Endothelial cell of umbilical vein (primary cell): ENCODE measurements at regions not wholly inside any gene's neighbourhood (a gene's known extent, or its start where the extent isn't known, plus 50 kb on each side); places are given as distances from the start of the nearest gene placed in this dataset.

Source experiments
- BruUV-seq: library from RNA; stranded (reverse); fragments of 400-500 nt; replicated peaks from 2 replicates; lab custom pipeline; 2021; lab: Mats Ljungman, UMichigan
- CTCF ChIA-PET: fragments of 300-600, 350-600 bp; sonication (Branson Sonifier 250); formaldehyde crosslinking; loops from one replicate; lab custom pipeline; 2021; ENCODE audit warnings: antibody characterized with exemption, inconsistent platforms; lab: Charles Lee
- POLR2A ChIA-PET: fragments of 300-600, 350-600 bp; sonication (Branson Sonifier 250); formaldehyde crosslinking; loops from one replicate; lab custom pipeline; 2021; ENCODE audit warnings: antibody characterized with exemption, inconsistent platforms; lab: Charles Lee
- DNase-seq: peaks from one replicate; pipeline ENCODE4 v3.0.0-alpha.2; 2011; ENCODE audit warnings: low read depth, low spot score
- FAIRE-seq: peaks from 2 replicates; lab custom pipeline; 2011; peaks lifted over from hg19 to GRCh38; lab: Jason Lieb, UNC
- H2AFZ ChIP-seq: 2 replicates; pipeline ENCODE4 v1.6.0; 2012; ENCODE audit warnings: low read depth, low read length, control low read depth, inconsistent platforms
- H3K27ac ChIP-seq: 2 replicates; pipeline ENCODE4 v1.5.1; 2011; ENCODE audit warnings: low read depth, mild to moderate bottlenecking, control low read depth, low read length, moderate library complexity; ENCODE audit not compliant: insufficient read depth
- H3K27me3 ChIP-seq, 2 experiments: 2 replicates each; pipeline versions ENCODE4 v1.6.0 to v1.6.1; 2011; ENCODE audit warnings: low read length in 2 of 2, mixed read lengths in 1 of 2; ENCODE audit not compliant: control insufficient read depth in 2 of 2, insufficient read depth in 2 of 2
- H3K36me3 ChIP-seq, 2 experiments: 2 replicates in 1 of 2; 3 replicates in 1 of 2; pipeline ENCODE4 v1.5.1; 2011; ENCODE audit warnings: low read length in 2 of 2, mild to moderate bottlenecking in 1 of 2, moderate library complexity in 1 of 2; ENCODE audit not compliant: control insufficient read depth in 2 of 2, insufficient read depth in 2 of 2; ENCODE audit errors: extremely low read depth in 1 of 2
- H3K4me1 ChIP-seq: 3 replicates; pipeline ENCODE4 v1.5.1; 2011; ENCODE audit warnings: mild to moderate bottlenecking, low read length; ENCODE audit not compliant: control insufficient read depth, insufficient read depth; ENCODE audit errors: extremely low read depth
- H3K4me2 ChIP-seq: 2 replicates; pipeline ENCODE4 v1.6.1; 2011; ENCODE audit warnings: low read length, control low read depth, mixed read lengths; ENCODE audit not compliant: insufficient read depth
- H3K4me3 ChIP-seq, 3 experiments: fragments of 200-600 bp in 1 of 3; sonication (generic), shearing (Covaris generic) in 1 of 3; replicated peaks in 1 of 3; 2 replicates each; pipeline ENCODE4 v1.5.1; 2011 to 2016; ENCODE audit warnings: control low read depth in 3 of 3, low read length in 3 of 3, mild to moderate bottlenecking in 2 of 3, inconsistent platforms in 1 of 3, low read depth in 1 of 3, moderate library complexity in 1 of 3; ENCODE audit not compliant: insufficient read depth in 1 of 3
- H3K79me2 ChIP-seq: 2 replicates; pipeline ENCODE4 v1.6.0; 2012; ENCODE audit warnings: low read length, inconsistent platforms; ENCODE audit not compliant: control insufficient read depth, insufficient read depth
- H3K9ac ChIP-seq: replicated peaks from 2 replicates; pipeline ENCODE3; 2011; ENCODE audit warnings: low read length, control low read depth; ENCODE audit not compliant: insufficient read depth; ENCODE audit errors: extremely low read depth
- H3K9me1 ChIP-seq: replicated peaks from 3 replicates; pipeline ENCODE4 v1.6.0; 2011; ENCODE audit warnings: mild to moderate bottlenecking, low read length; ENCODE audit not compliant: control insufficient read depth, insufficient read depth; ENCODE audit errors: extremely low read depth
- H3K9me3 ChIP-seq: replicated peaks from 2 replicates; pipeline ENCODE4 v1.5.1; 2012; ENCODE audit warnings: low read length, inconsistent platforms; ENCODE audit not compliant: control insufficient read depth, insufficient read depth
- H4K20me1 ChIP-seq: replicated peaks from 2 replicates; pipeline ENCODE3; 2011; ENCODE audit warnings: mild to moderate bottlenecking, low read length; ENCODE audit not compliant: control insufficient read depth, insufficient read depth; ENCODE audit errors: extremely low read depth
- FOS ChIP-seq: IDR thresholded peaks from 2 replicates; pipeline ENCODE4 v1.6.1; 2011; ENCODE audit warnings: mild to moderate bottlenecking, low read length, moderate library complexity, borderline replicate concordance; ENCODE audit not compliant: insufficient read depth
- JUN ChIP-seq: IDR thresholded peaks from 2 replicates; pipeline ENCODE4 v1.6.1; 2011; ENCODE audit warnings: borderline replicate concordance, low read depth; ENCODE audit not compliant: insufficient read length, insufficient read depth
- MYC ChIP-seq: IDR thresholded peaks from one replicate; pipeline ENCODE4 v1.6.1; 2011; ENCODE audit warnings: mild to moderate bottlenecking, low read depth, low read length
- POLR2A ChIP-seq: IDR thresholded peaks from 2 replicates; pipeline ENCODE4 v1.6.1; 2012; ENCODE audit warnings: low read depth, mild to moderate bottlenecking, control low read depth, low read length
- dilution Hi-C: fragments of 300-500 bp; cut with MboI; formaldehyde crosslinking; loops from one replicate; pipeline ENCODE4 v1.15.0; 2019; ENCODE audit warnings: low sequenced_read_pairs; ENCODE audit not compliant: extremely low pct_ligation_motif_present
- intact Hi-C: fragments of 100-400 bp; cut with micrococcal nuclease; formaldehyde crosslinking; loops from one replicate; pipeline ENCODE4 v1.10.0; 2022
- TF ChIP-seq, protein P1 (sequence below), 2 donors: IDR thresholded peaks; 1 replicate in 1 of 2; 2 replicates in 1 of 2; pipeline ENCODE4 v1.5.1; 2011; ENCODE audit warnings: low read length in 2 of 2, mild to moderate bottlenecking in 2 of 2, moderate library complexity in 2 of 2, control low read depth in 1 of 2, inconsistent platforms in 1 of 2, low read depth in 1 of 2; ENCODE audit not compliant: insufficient read depth in 1 of 2; ENCODE audit errors: extremely low read depth in 1 of 2

DNA sequence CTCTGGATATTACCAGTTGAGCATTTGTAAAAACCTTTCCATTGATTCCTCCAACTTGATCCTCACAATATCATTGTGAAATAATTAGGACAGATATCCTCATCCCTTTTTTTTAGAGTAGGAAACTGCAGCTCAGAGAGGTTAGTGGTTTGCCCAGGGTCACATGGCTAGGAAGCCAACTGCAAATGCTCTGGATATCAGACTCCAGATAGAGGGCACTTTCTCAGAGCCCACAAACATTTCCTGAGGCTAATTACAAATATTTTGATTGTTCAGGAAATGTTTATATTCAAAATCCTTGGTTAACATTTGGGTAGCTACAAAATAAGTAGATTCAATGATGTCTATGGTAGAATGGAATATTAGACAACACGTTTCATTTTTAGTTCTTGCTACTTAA is 154.8 kb upstream of the DPYD start:
- H3K27ac ChIP-seq = no peak overlapping the region

GRCh38 chr1:98073823-98074222 is 153.0 kb upstream of the DPYD start:
- dilution Hi-C loops = no loop called here
- DNase-seq = no peak
- no peak for FAIRE-seq
- TF ChIP-seq, protein P1, sequence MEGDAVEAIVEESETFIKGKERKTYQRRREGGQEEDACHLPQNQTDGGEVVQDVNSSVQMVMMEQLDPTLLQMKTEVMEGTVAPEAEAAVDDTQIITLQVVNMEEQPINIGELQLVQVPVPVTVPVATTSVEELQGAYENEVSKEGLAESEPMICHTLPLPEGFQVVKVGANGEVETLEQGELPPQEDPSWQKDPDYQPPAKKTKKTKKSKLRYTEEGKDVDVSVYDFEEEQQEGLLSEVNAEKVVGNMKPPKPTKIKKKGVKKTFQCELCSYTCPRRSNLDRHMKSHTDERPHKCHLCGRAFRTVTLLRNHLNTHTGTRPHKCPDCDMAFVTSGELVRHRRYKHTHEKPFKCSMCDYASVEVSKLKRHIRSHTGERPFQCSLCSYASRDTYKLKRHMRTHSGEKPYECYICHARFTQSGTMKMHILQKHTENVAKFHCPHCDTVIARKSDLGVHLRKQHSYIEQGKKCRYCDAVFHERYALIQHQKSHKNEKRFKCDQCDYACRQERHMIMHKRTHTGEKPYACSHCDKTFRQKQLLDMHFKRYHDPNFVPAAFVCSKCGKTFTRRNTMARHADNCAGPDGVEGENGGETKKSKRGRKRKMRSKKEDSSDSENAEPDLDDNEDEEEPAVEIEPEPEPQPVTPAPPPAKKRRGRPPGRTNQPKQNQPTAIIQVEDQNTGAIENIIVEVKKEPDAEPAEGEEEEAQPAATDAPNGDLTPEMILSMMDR (IDR thresholded peaks at IDR 0.05; ENCODE audit: extremely low read depth in 1 of 2, insufficient read depth in 1 of 2, low read depth in 1 of 2, low read length in 2 of 2) = no peak
- TF ChIP-seq MYC = no peak
- no peak for TF ChIP-seq FOS
- H3K9ac ChIP-seq = no peak overlapping the region
- no peak overlapping the region for H3K4me3 ChIP-seq
- ChIA-PET POLR2A (no interaction called here), CTCF (interaction anchor here (0.8 to 1.4 kb wide), 2 partner anchors 8 to 343 kb away, joined by 3 to 4 read pairs; no protein-coding TSS in a partner anchor)
- H3K79me2 ChIP-seq = no peaks in the 10 kb centered on the region
- H3K36me3 ChIP-seq = no peaks in the 10 kb centered on the region
- intact Hi-C loops = no loop called here
- no peaks in the 10 kb centered on the region for H4K20me1 ChIP-seq
- H3K27me3 ChIP-seq = no peaks in the 10 kb centered on the region
- no peak overlapping the region for H3K27ac ChIP-seq
- no peaks in the 10 kb centered on the region for H3K9me3 ChIP-seq
- no TSS peak for BruUV-seq
- peaks cover 7% of the 10 kb centered on the region for H3K4me1 ChIP-seq
- no peak overlapping the region for H3K4me2 ChIP-seq
- no peaks in the 10 kb centered on the region for H3K9me1 ChIP-seq
- H2AFZ ChIP-seq = no peak overlapping the region

More for the DNA sequence above, 154.8 kb upstream of the DPYD start:
- BruUV-seq = no TSS peak
- Histone ChIP-seq H3K9me3 (no peaks in the 10 kb centered on the region), H2AFZ (no peak overlapping the region), H3K4me1 (peaks cover 11% of the 10 kb centered on the region), H3K36me3 (no peaks in the 10 kb centered on the region), H3K9ac (no peak overlapping the region), H3K4me3 (no peak overlapping the region), H3K9me1 (no peaks in the 10 kb centered on the region), H3K79me2 (no peaks in the 10 kb centered on the region), H3K27me3 (no peaks in the 10 kb centered on the region), H3K4me2 (no peak overlapping the region), H4K20me1 (no peaks in the 10 kb centered on the region)
- DNase-seq (no peak), FAIRE-seq (no peak)
- ChIA-PET POLR2A (no interaction called here), CTCF (interaction anchor here (0.8 to 1.7 kb wide), 2 partner anchors 11 to 20 kb away, joined by 3 to 4 read pairs; no protein-coding TSS in a partner anchor)
- intact Hi-C loops (no loop called here), dilution Hi-C loops (no loop called here)
- no peak for TF ChIP-seq POLR2A
- no peak for TF ChIP-seq MYC
- no peak for TF ChIP-seq JUN
